GM12873 (cell line): ENCODE measurements at regions not wholly inside any gene's neighbourhood (a gene's known extent, or its start where the extent isn't known, plus 50 kb on each side); places are given as distances from the start of the nearest gene placed in this dataset.

ENCODE experiments used
- TF ChIP-seq, protein P1 (sequence below): IDR thresholded peaks from 2 replicates; pipeline ENCODE4 v1.5.1; 2012; ENCODE audit warnings: low read depth, mild to moderate bottlenecking, moderate library complexity, low read length, control low read depth; ENCODE audit not compliant: insufficient read depth; ENCODE audit errors: missing control alignments

DNA sequence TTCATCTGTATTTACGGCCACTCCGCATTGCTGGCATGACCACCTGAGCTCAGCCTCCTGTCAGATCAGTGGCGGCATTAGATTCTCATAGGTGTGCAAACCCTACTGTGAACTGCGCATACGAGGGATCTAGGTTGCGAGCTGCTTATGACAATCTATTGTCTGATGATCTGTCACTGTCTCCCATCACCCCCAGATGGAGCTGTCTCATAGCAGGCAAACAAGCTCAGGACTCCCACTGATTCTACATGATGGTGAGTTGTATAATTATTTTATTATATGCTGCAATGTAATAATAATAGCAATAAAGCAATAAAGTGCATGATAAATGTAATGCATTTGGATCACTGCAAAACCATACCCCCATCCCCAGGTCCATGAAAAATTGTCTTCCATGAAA lies 1172.9 kb upstream of the AUTS2 start:
- TF ChIP-seq, protein P1, sequence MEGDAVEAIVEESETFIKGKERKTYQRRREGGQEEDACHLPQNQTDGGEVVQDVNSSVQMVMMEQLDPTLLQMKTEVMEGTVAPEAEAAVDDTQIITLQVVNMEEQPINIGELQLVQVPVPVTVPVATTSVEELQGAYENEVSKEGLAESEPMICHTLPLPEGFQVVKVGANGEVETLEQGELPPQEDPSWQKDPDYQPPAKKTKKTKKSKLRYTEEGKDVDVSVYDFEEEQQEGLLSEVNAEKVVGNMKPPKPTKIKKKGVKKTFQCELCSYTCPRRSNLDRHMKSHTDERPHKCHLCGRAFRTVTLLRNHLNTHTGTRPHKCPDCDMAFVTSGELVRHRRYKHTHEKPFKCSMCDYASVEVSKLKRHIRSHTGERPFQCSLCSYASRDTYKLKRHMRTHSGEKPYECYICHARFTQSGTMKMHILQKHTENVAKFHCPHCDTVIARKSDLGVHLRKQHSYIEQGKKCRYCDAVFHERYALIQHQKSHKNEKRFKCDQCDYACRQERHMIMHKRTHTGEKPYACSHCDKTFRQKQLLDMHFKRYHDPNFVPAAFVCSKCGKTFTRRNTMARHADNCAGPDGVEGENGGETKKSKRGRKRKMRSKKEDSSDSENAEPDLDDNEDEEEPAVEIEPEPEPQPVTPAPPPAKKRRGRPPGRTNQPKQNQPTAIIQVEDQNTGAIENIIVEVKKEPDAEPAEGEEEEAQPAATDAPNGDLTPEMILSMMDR, result no peak

DNA sequence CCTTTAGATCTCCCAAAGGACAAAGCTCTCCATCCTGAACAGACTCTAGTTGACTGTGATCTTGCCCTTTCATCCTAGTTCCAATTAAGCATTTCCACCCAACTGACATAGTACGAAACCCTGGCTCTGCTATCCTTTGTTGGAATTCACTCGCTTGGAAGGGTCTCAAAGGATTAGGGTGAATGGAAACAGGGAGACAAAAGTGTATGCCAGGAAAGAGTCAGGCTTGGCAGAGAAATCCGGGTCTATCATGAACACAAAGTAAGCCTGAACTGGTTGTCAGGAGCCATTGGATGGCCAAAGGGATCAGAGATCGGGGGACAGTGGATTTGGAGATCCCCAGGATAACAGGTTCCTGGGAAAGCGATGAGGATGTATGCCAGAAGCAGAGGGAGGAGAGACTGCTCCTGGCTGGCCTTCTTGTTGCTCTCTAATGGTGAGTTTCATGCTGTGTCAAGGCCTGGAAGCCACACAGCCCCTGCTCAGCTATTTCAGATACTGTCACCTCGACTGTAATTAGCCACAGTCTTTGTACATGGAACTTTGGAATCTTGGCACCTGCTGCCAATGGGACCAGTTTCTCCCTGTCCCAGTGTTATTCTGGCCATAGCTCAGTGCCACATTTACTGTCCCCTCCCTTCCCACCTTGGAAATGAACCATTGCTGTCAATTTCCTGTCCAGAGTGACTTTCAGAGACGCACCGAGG lies 1168.7 kb upstream of the AUTS2 start:
- TF ChIP-seq, protein P1, result no peak

DNA sequence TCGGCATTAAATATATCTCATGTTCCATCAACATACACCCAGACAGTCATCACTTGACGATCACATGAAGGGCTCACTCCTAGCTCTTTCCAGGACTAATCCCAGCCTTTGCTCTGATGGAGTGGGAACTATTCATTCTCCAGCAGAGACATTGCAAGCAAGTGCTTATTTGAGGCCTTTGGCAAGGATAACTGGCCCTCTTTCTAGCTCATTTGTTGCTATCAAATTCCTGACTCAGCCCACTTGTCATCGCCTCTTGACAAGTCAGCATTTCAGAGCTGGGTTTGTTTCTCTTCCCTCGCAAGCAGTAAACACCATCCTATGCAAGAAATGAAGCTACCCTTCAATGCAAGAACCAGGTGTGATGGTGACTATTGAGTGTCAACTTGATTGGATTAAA lies 1165.7 kb upstream of the AUTS2 start:
- TF ChIP-seq, protein P1, result no peak

DNA sequence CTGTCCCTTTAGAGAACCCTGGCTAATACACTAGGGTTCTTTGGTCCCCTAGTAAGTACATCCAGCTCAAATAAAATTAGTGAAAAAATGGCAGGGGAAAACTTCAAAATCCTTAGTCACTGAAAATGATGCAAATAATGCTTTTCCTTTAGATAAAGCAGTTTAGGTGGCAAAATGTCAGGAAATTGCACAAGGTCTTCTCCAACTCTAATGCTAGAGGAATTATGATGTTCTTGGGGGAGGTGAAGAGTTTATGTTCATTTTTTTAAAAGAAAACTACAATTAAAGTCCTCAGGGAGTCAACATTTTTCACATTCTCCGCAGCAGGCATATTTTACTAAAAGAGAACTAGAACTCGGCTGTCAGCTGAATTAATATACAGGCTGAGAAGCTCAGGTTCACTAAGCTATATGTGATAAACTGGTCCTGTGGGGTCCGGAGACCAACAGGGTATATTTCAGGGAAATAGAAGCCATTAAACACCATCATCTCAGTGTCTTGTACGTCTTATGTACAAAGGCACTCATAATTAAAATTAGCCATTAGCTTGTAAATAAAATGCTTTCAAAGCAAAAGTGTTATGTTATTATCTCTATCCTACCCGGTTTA lies 1164.7 kb upstream of the AUTS2 start:
- TF ChIP-seq, protein P1, result no peak

DNA sequence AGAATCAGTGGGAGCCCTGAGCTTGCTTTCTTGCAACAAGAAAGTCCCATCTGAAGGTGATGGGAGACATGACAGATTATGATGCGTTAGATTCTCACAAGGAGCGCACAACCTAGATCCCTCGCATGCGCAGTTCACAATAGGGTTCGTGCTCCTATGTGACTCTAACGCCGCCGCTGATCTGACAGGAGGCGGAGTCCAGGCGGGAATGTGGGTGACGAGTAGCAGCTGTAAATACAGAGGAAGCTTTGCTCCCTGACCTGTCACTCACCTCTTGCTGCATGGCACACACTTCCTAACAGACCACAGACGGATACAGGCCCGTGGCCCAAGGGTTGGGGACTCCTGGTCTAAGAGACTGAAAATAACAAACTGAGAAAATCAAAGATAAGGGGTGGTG lies 1163.4 kb upstream of the AUTS2 start:
- TF ChIP-seq, protein P1, result no peak

DNA sequence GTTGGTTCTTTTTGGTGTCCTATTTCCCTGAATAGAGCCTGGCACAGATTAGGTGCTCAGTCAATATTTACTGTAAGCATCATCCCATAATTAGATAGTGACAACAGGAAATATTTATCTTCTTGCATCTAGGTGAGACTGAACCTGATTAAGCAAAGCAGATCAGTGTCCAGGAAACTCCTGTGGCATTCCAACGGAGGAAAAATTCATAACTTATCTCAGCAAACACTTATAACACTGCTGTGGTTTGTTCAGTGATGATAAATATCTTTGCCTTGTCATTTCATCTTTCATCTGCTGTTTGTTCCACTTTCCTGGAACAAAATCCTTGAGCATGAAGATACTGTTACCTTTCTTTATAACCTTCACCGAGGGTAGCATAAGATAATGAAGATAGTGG lies 1160.3 kb upstream of the AUTS2 start:
- TF ChIP-seq, protein P1, result no peak

DNA sequence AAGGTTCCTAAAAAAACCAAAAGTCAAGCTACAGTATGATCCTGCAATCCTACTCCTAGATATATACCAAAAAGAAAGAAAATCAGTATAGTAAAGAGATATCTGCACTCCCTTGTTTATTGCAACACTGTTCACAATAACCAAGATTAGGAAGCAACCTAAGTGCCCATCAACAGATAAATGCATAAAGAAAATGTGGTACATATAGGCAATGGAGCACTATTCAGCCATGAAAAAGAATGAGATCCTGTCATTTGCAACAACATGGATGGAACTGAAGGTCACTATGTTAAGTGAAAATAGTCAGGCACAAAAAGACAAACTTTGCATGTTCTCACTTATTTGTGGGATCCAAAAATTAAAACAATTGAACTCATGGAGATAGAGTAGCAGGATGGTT lies 1159.5 kb upstream of the AUTS2 start:
- TF ChIP-seq, protein P1, result no peak
